Vagina (tissue), 2 donors: ENCODE measurements at regions not wholly inside any gene's neighbourhood (a gene's known extent, or its start where the extent isn't known, plus 50 kb on each side); places are given as distances from the start of the nearest gene placed in this dataset.

ENCODE experiments used
- POLR2AphosphoS5 ChIP-seq, 2 donors: sonication (generic); formaldehyde crosslinking; IDR thresholded peaks; one replicate each; pipeline ENCODE4 v1.9.0; 2017; ENCODE audit warnings: antibody characterized with exemption in 2 of 2, mild to moderate bottlenecking in 2 of 2, low read depth in 1 of 2; ENCODE audit not compliant: insufficient read depth in 1 of 2
- TF ChIP-seq, protein P1 (sequence below), 3 experiments: fragments of 450-650 bp in 2 of 3; fragments of 200-600 bp in 1 of 3; sonication (generic) in 1 of 3; IDR thresholded peaks; one replicate each; pipeline ENCODE4 v1.5.1; 2017 to 2019; ENCODE audit warnings: antibody characterized with exemption in 3 of 3, mild to moderate bottlenecking in 2 of 3, moderate library complexity in 2 of 3

GRCh38 chr4:81914623-81915022 is 442.9 kb upstream of the RASGEF1B start:
- no peak for TF ChIP-seq POLR2AphosphoS5 (IDR thresholded peaks at IDR 0.05; ENCODE audit: insufficient read depth in 1 of 2, low read depth in 1 of 2)
- TF ChIP-seq, protein P1, sequence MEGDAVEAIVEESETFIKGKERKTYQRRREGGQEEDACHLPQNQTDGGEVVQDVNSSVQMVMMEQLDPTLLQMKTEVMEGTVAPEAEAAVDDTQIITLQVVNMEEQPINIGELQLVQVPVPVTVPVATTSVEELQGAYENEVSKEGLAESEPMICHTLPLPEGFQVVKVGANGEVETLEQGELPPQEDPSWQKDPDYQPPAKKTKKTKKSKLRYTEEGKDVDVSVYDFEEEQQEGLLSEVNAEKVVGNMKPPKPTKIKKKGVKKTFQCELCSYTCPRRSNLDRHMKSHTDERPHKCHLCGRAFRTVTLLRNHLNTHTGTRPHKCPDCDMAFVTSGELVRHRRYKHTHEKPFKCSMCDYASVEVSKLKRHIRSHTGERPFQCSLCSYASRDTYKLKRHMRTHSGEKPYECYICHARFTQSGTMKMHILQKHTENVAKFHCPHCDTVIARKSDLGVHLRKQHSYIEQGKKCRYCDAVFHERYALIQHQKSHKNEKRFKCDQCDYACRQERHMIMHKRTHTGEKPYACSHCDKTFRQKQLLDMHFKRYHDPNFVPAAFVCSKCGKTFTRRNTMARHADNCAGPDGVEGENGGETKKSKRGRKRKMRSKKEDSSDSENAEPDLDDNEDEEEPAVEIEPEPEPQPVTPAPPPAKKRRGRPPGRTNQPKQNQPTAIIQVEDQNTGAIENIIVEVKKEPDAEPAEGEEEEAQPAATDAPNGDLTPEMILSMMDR (IDR thresholded peaks at IDR 0.05) = no peak
